ENCODE measurements at regions not wholly inside any gene's neighbourhood (a gene's known extent, or its start where the extent isn't known, plus 50 kb on each side); places are given as distances from the start of the nearest gene placed in this dataset.

DNA sequence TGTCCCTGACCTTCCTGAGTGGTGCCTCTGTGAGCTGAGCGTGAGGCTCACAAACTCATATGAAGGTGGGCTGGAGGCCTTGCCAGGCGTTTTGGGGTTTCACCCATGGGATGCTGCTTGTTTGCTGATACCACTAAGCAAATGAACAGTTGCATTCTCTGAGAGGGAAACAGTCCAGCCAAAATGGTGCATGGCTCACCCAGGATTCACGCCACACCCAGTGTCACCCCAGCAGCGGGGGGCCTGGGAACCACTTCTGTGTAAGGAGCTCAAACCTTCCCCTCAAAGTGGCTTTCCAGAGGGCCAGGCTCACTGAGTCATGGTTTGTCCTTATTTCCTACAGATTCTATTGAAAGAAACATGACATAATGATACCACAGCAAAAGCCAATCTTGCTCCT lies 928.1 kb downstream of the TBC1D22A start:
- no peak for TF ChIP-seq POLR2A (IDR thresholded peaks at IDR 0.05; ENCODE audit: extremely low read depth, insufficient read length)
- TF ChIP-seq MYC (IDR thresholded peaks at IDR 0.05; ENCODE audit: low read depth, low read length) = no peak
- TF ChIP-seq, protein P1, sequence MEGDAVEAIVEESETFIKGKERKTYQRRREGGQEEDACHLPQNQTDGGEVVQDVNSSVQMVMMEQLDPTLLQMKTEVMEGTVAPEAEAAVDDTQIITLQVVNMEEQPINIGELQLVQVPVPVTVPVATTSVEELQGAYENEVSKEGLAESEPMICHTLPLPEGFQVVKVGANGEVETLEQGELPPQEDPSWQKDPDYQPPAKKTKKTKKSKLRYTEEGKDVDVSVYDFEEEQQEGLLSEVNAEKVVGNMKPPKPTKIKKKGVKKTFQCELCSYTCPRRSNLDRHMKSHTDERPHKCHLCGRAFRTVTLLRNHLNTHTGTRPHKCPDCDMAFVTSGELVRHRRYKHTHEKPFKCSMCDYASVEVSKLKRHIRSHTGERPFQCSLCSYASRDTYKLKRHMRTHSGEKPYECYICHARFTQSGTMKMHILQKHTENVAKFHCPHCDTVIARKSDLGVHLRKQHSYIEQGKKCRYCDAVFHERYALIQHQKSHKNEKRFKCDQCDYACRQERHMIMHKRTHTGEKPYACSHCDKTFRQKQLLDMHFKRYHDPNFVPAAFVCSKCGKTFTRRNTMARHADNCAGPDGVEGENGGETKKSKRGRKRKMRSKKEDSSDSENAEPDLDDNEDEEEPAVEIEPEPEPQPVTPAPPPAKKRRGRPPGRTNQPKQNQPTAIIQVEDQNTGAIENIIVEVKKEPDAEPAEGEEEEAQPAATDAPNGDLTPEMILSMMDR (IDR thresholded peaks at IDR 0.05; ENCODE audit: low read depth, low read length) = no peak

Measured in NB4 (cell line).